H1 (cell line): ENCODE measurements at regions not wholly inside any gene's neighbourhood (a gene's known extent, or its start where the extent isn't known, plus 50 kb on each side); places are given as distances from the start of the nearest gene placed in this dataset.

Experiments used
- FOSL1 ChIP-seq: IDR thresholded peaks from 2 replicates; pipeline ENCODE4 v1.6.1; 2011; ENCODE audit warnings: mild to moderate bottlenecking, low read depth, low read length, moderate library complexity; ENCODE audit not compliant: insufficient read depth
- PHF8 ChIP-seq: fragments of 200-600 bp; sonication (generic); conservative IDR thresholded peaks from 2 replicates; pipeline ENCODE4 v1.7.1; 2012; ENCODE audit warnings: low read depth, mild to moderate bottlenecking, inconsistent platforms, low read length, moderate library complexity
- TEAD4 ChIP-seq: IDR thresholded peaks from 2 replicates; pipeline ENCODE4 v1.6.1; 2012; ENCODE audit warnings: low read depth, low read length, inconsistent platforms, mixed read lengths
- TF ChIP-seq, protein P1 (sequence below), 3 experiments: IDR thresholded peaks; 1 replicate in 2 of 3; 2 replicates in 1 of 3; pipeline versions ENCODE4 v1.5.1 to v1.6.1; 2011; ENCODE audit warnings: low read length in 3 of 3, mild to moderate bottlenecking in 3 of 3, inconsistent platforms in 2 of 3, low read depth in 1 of 3, moderate library complexity in 1 of 3; ENCODE audit not compliant: insufficient read depth in 1 of 3; ENCODE audit errors: control extremely low read depth in 1 of 3

DNA sequence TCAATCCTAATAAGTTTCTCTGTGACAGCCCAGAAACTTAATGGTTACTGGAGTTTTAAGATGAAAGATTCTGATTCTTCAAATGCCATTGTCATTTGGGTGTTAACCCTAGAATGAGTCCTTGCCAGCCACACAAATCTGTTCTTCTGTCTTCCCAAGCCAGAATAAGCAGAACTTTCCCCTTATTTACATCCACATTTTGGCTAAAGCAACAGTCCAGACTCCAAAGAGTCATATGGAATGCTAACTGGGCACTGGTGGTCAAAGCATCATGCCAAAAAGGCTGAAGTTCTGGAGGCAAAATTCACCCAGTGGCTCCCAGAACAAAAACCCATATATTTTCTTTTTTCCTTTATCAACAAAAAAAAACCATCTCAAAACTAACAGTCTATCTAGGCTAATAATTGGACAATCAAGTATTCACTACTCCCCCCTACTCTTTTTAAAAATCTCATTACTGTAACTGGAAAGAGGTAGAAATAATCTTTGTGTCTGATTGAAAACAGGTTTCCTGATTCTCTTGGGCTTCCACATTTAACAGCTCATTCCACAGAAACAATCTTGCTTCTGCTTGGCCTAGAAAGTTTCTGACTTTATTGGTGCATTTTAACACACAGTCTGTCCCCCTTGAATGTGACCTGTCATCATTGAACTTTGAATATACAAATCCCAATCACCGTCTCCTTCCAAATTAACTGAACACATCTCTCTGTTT is 89.6 kb upstream of the SETBP1 start (continued):
- no peak for TF ChIP-seq TEAD4
- TF ChIP-seq PHF8: no peak
- TF ChIP-seq FOSL1: no peak
- TF ChIP-seq, protein P1, sequence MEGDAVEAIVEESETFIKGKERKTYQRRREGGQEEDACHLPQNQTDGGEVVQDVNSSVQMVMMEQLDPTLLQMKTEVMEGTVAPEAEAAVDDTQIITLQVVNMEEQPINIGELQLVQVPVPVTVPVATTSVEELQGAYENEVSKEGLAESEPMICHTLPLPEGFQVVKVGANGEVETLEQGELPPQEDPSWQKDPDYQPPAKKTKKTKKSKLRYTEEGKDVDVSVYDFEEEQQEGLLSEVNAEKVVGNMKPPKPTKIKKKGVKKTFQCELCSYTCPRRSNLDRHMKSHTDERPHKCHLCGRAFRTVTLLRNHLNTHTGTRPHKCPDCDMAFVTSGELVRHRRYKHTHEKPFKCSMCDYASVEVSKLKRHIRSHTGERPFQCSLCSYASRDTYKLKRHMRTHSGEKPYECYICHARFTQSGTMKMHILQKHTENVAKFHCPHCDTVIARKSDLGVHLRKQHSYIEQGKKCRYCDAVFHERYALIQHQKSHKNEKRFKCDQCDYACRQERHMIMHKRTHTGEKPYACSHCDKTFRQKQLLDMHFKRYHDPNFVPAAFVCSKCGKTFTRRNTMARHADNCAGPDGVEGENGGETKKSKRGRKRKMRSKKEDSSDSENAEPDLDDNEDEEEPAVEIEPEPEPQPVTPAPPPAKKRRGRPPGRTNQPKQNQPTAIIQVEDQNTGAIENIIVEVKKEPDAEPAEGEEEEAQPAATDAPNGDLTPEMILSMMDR (IDR thresholded peaks at IDR 0.05; ENCODE audit: control extremely low read depth in 1 of 3, insufficient read depth in 1 of 3, low read depth in 1 of 3, low read length in 3 of 3): no peak
- TF ChIP-seq, all 59 proteins: peak for 0
